GM23248 (cell line): ENCODE measurements at regions not wholly inside any gene's neighbourhood (a gene's known extent, or its start where the extent isn't known, plus 50 kb on each side); places are given as distances from the start of the nearest gene placed in this dataset.

Source experiments
- DNase-seq: peaks from one replicate; pipeline ENCODE4 v3.0.0-alpha.2; 2015
- H2AFZ ChIP-seq: fragments of 200-600 bp; sonication (generic); 2 replicates; pipeline ENCODE4 v1.6.1; 2016; ENCODE audit warnings: antibody characterized with exemption
- H3F3A ChIP-seq: fragments of 200-600 bp; sonication (generic); 2 replicates; pipeline ENCODE4 v1.6.1; 2016; ENCODE audit warnings: mild to moderate bottlenecking, antibody characterized with exemption, mixed run types; ENCODE audit not compliant: insufficient read depth
- H3K27ac ChIP-seq: fragments of 200-600 bp; sonication (generic); 2 replicates; pipeline ENCODE4 v1.5.1; 2016; ENCODE audit warnings: mild to moderate bottlenecking
- H3K27me3 ChIP-seq: fragments of 200-600 bp; sonication (generic); replicated peaks from 2 replicates; pipeline ENCODE4 v1.6.1; 2016; ENCODE audit warnings: mild to moderate bottlenecking; ENCODE audit not compliant: insufficient read depth
- H3K36me3 ChIP-seq: fragments of 200-600 bp; sonication (generic); 2 replicates; pipeline ENCODE4 v1.6.1; 2016; ENCODE audit warnings: low read depth, mild to moderate bottlenecking
- H3K4me1 ChIP-seq: fragments of 200-600 bp; sonication (generic); 2 replicates; pipeline ENCODE4 v1.6.1; 2016; ENCODE audit warnings: mild to moderate bottlenecking; ENCODE audit not compliant: insufficient read depth
- H3K4me2 ChIP-seq: fragments of 200-600 bp; sonication (generic); one replicate; pipeline ENCODE4 v1.6.1; 2016; ENCODE audit warnings: mild to moderate bottlenecking; ENCODE audit not compliant: unreplicated experiment
- H3K4me3 ChIP-seq: fragments of 200-600 bp; sonication (generic); 2 replicates; pipeline ENCODE4 v1.5.1; 2016; ENCODE audit warnings: mild to moderate bottlenecking
- H3K79me2 ChIP-seq: fragments of 200-600 bp; sonication (generic); 2 replicates; pipeline ENCODE4 v1.6.1; 2016; ENCODE audit warnings: mild to moderate bottlenecking; ENCODE audit not compliant: insufficient read depth
- H3K9ac ChIP-seq: fragments of 200-600 bp; sonication (generic); 2 replicates; pipeline ENCODE4 v1.6.1; 2016; ENCODE audit warnings: mild to moderate bottlenecking
- H3K9me2 ChIP-seq: fragments of 200-600 bp; sonication (generic); 2 replicates; pipeline ENCODE4 v1.6.1; 2016; ENCODE audit warnings: mixed run types, mild to moderate bottlenecking, moderate library complexity; ENCODE audit not compliant: insufficient read depth
- H3K9me3 ChIP-seq: fragments of 200-600 bp; sonication (generic); one replicate; pipeline ENCODE4 v1.6.1; 2017; ENCODE audit warnings: low read depth
- H4K20me1 ChIP-seq: fragments of 200-600 bp; sonication (generic); 2 replicates; pipeline ENCODE4 v1.6.0; 2016; ENCODE audit not compliant: insufficient read depth
- EZH2 ChIP-seq: fragments of 200-600 bp; sonication (generic); IDR thresholded peaks from 2 replicates; pipeline ENCODE4 v1.6.1; 2018; ENCODE audit warnings: antibody characterized with exemption, mild to moderate bottlenecking; ENCODE audit not compliant: insufficient read depth, poor library complexity, severe bottlenecking
- EZH2phosphoT487 ChIP-seq: fragments of 200-600 bp; sonication (generic); IDR thresholded peaks from 2 replicates; pipeline ENCODE4 v1.6.1; 2018; ENCODE audit warnings: antibody characterized with exemption, moderate library complexity, mild to moderate bottlenecking, low read depth; ENCODE audit not compliant: insufficient read depth
- WGBS, 2 experiments: methylation state at CpG; one replicate each; pipeline ENCODE4 v1.1.6; 2015 to 2017; ENCODE audit warnings: low lambda C conversion rate in 2 of 2, low coverage in 1 of 2; ENCODE audit errors: missing lambda C conversion rate in 2 of 2; 5-methylcytosine and 5-hydroxymethylcytosine counted together
- in situ Hi-C: fragments of 300-500 bp; cut with MboI; formaldehyde crosslinking; loops from 2 replicates; pipeline ENCODE4 v1.15.0; 2020

- in situ Hi-C loops, result no loop called here
- Histone ChIP-seq H3K36me3 (no peaks in the 10 kb centered on the region), H2AFZ (no peak overlapping the region), H3K27me3 (no peaks in the 10 kb centered on the region), H3K4me2 (no peak overlapping the region), H3K4me1 (no peaks in the 10 kb centered on the region), H3K79me2 (no peaks in the 10 kb centered on the region), H3K9me2 (no peaks in the 10 kb centered on the region), H3K9ac (no peak overlapping the region), H3K4me3 (no peak overlapping the region), H3K27ac (no peak overlapping the region), H3K9me3 (no peaks in the 10 kb centered on the region), H3F3A (no peaks in the 10 kb centered on the region), H4K20me1 (no peaks in the 10 kb centered on the region)
- 3 to 7% methylated on average over 1 of the region's 1 CpG for WGBS, 2 experiments
- no peak for TF ChIP-seq EZH2phosphoT487
- no peak for TF ChIP-seq EZH2
- no peak for DNase-seq
Observed at GRCh38 chr11:41996533-41996932, 537.1 kb upstream of the LRRC4C start.

- no peak overlapping the region for H3K4me2 ChIP-seq
- no peak for DNase-seq
- WGBS, 2 experiments, result 33 to 35% methylated on average over 5 of the region's 5 CpGs
- H3K27me3 ChIP-seq, result no peaks in the 10 kb centered on the region
- no peak overlapping the region for H3K4me3 ChIP-seq
- no peaks in the 10 kb centered on the region for H4K20me1 ChIP-seq
- no peak overlapping the region for H3K9ac ChIP-seq
- no peaks in the 10 kb centered on the region for H3K36me3 ChIP-seq
- no peaks in the 10 kb centered on the region for H3K9me3 ChIP-seq
- H3K9me2 ChIP-seq, result no peaks in the 10 kb centered on the region
- no peaks in the 10 kb centered on the region for H3K4me1 ChIP-seq
- H3F3A ChIP-seq, result no peaks in the 10 kb centered on the region
- in situ Hi-C loops, result no loop called here
- H3K79me2 ChIP-seq, result no peaks in the 10 kb centered on the region
- no peak overlapping the region for H2AFZ ChIP-seq
- H3K27ac ChIP-seq, result no peak overlapping the region
- TF ChIP-seq EZH2 (no peak), EZH2phosphoT487 (no peak)
Observed at GRCh38 chr11:41997844-41998401, 538.5 kb upstream of the LRRC4C start.

- H4K20me1 ChIP-seq, result no peaks in the 10 kb centered on the region
- H3K9me3 ChIP-seq, result no peaks in the 10 kb centered on the region
- H3K36me3 ChIP-seq, result no peaks in the 10 kb centered on the region
- no peak overlapping the region for H2AFZ ChIP-seq
- no peak overlapping the region for H3K9ac ChIP-seq
- no peaks in the 10 kb centered on the region for H3K9me2 ChIP-seq
- H3K4me1 ChIP-seq, result no peaks in the 10 kb centered on the region
- H3K27ac ChIP-seq, result no peak overlapping the region
- H3K4me3 ChIP-seq, result no peak overlapping the region
- DNase-seq, result no peak
- H3F3A ChIP-seq, result no peaks in the 10 kb centered on the region
- in situ Hi-C loops, result no loop called here
- no peaks in the 10 kb centered on the region for H3K27me3 ChIP-seq
- H3K79me2 ChIP-seq, result no peaks in the 10 kb centered on the region
- H3K4me2 ChIP-seq, result no peak overlapping the region
- no peak for TF ChIP-seq EZH2
- TF ChIP-seq EZH2phosphoT487, result no peak
Observed at GRCh38 chr11:41999066-41999465, 539.6 kb upstream of the LRRC4C start.

- 3 to 7% methylated on average over 2 of the region's 2 CpGs for WGBS, 2 experiments
- TF ChIP-seq EZH2phosphoT487, result no peak
- no peak for TF ChIP-seq EZH2
- Histone ChIP-seq H3K4me2 (no peak overlapping the region), H3K4me3 (no peak overlapping the region), H3K27me3 (no peaks in the 10 kb centered on the region), H3K9ac (no peak overlapping the region), H3K79me2 (no peaks in the 10 kb centered on the region), H2AFZ (no peak overlapping the region), H3K9me2 (no peaks in the 10 kb centered on the region), H3K9me3 (no peaks in the 10 kb centered on the region), H3F3A (no peaks in the 10 kb centered on the region), H3K27ac (no peak overlapping the region), H4K20me1 (no peaks in the 10 kb centered on the region), H3K36me3 (no peaks in the 10 kb centered on the region), H3K4me1 (no peaks in the 10 kb centered on the region)
- in situ Hi-C loops, result no loop called here
- DNase-seq, result no peak
Observed at GRCh38 chr11:42003801-42004200, 544.3 kb upstream of the LRRC4C start.

- TF ChIP-seq EZH2phosphoT487, result no peak
- TF ChIP-seq EZH2, result no peak
- Histone ChIP-seq H4K20me1 (no peaks in the 10 kb centered on the region), H3K4me2 (no peak overlapping the region), H3K79me2 (no peaks in the 10 kb centered on the region), H3K27me3 (no peaks in the 10 kb centered on the region), H3K9ac (no peak overlapping the region), H3K9me2 (no peaks in the 10 kb centered on the region), H3K36me3 (no peaks in the 10 kb centered on the region), H3K4me3 (no peak overlapping the region), H3K4me1 (no peaks in the 10 kb centered on the region), H2AFZ (no peak overlapping the region), H3K27ac (no peak overlapping the region), H3F3A (no peaks in the 10 kb centered on the region), H3K9me3 (no peaks in the 10 kb centered on the region)
- in situ Hi-C loops, result no loop called here
- WGBS, 2 experiments, result 2 to 13% methylated on average over 1 of the region's 1 CpG
- no peak for DNase-seq
Observed at GRCh38 chr11:42006766-42007165, 547.3 kb upstream of the LRRC4C start.
